ENCODE measurements at regions not wholly inside any gene's neighbourhood (a gene's known extent, or its start where the extent isn't known, plus 50 kb on each side); places are given as distances from the start of the nearest gene placed in this dataset.
"Not testable (repeated sequence)": the region's sequence is repeated elsewhere in the genome, so short reads cannot be mapped to it uniquely, and the experiment has no call there.

DNA sequence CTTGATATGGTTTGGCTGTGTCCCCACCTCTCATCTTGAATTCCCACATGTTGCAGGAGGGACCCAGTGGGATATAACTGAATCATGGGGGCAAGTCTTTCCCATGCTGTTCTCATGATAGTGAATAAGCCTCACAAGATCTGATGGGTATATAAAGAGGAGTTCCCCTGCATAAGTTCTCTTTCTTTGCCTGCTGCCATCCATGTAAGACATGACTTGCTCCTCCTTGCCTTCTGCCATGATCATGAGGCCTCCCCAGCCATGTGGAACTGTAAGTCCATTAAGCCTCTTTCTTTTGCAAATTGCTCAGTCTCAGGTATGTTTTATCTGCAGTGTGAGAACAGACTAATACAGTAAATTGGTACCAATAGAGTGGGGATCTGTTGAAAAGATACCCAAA lies 150.2 kb downstream of the QRSL1 start:
- TF ChIP-seq, protein P1, sequence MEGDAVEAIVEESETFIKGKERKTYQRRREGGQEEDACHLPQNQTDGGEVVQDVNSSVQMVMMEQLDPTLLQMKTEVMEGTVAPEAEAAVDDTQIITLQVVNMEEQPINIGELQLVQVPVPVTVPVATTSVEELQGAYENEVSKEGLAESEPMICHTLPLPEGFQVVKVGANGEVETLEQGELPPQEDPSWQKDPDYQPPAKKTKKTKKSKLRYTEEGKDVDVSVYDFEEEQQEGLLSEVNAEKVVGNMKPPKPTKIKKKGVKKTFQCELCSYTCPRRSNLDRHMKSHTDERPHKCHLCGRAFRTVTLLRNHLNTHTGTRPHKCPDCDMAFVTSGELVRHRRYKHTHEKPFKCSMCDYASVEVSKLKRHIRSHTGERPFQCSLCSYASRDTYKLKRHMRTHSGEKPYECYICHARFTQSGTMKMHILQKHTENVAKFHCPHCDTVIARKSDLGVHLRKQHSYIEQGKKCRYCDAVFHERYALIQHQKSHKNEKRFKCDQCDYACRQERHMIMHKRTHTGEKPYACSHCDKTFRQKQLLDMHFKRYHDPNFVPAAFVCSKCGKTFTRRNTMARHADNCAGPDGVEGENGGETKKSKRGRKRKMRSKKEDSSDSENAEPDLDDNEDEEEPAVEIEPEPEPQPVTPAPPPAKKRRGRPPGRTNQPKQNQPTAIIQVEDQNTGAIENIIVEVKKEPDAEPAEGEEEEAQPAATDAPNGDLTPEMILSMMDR (conservative IDR thresholded peaks at IDR 0.05 in 1 of 2, IDR thresholded peaks at IDR 0.05 in 1 of 2; ENCODE audit: low read depth in 1 of 2, low read length in 2 of 2), result not testable (repeated sequence)
- TF ChIP-seq EZH2 (IDR thresholded peaks at IDR 0.05; ENCODE audit: low read length, missing control alignments), result not testable (repeated sequence)
